K562 (cell line): ENCODE measurements at regions not wholly inside any gene's neighbourhood (a gene's known extent, or its start where the extent isn't known, plus 50 kb on each side); places are given as distances from the start of the nearest gene placed in this dataset.

Experiments used
- ATAC-seq: fragments of 200-7000 bp; cut with Tn5 transposase; 3 replicates; pipeline ENCODE4 v1.9.1; 2020; ENCODE audit warnings: moderate library complexity
- BruUV-seq: library from RNA; stranded (reverse); fragments of 400-500 nt; replicated peaks from 2 replicates; lab custom pipeline; 2021; lab: Mats Ljungman, UMichigan
- CTCF ChIA-PET: fragments of 300-600 bp; formaldehyde crosslinking; extraction: SDS; loops from one replicate; lab custom pipeline; 2021; ENCODE audit warnings: low intra/inter-chr PET ratio; lab: Yijun Ruan, JAX
- POLR2A ChIA-PET: fragments of 300-600, 350-650 bp; sonication (Branson Sonifier 250); formaldehyde crosslinking; extraction: SDS; loops from one replicate; lab custom pipeline; 2021; ENCODE audit warnings: antibody characterized with exemption, inconsistent platforms; lab: Yijun Ruan, JAX
- DNase-seq, 4 experiments: peaks; one replicate each; pipeline versions ENCODE4 v3.0.0 to v3.0.0-alpha.2; 2011 to 2018; ENCODE audit warnings: low spot score in 3 of 4, mixed read lengths in 3 of 4; ENCODE audit errors: extremely low read depth in 1 of 4
- FAIRE-seq: peaks from 2 replicates; lab custom pipeline; 2011; peaks lifted over from hg19 to GRCh38; lab: Jason Lieb, UNC
- H2AFZ ChIP-seq: 2 replicates; pipeline ENCODE4 v1.6.0; 2011; ENCODE audit warnings: low read depth, low read length, control low read depth, inconsistent platforms
- H3K27ac ChIP-seq: fragments of 200-600 bp; 3 replicates; pipeline ENCODE4 v1.8.0; 2011; ENCODE audit warnings: low read depth, mild to moderate bottlenecking, control low read depth, inconsistent platforms, low read length, moderate library complexity, mixed read lengths; ENCODE audit errors: extremely low read depth
- H3K27me3 ChIP-seq, 2 experiments: fragments of 300-600 bp in 1 of 2; 2 replicates in 1 of 2; 3 replicates in 1 of 2; pipeline versions ENCODE4 v1.6.0 to v1.8.0; 2011; ENCODE audit warnings: inconsistent platforms in 2 of 2, low read length in 2 of 2, mild to moderate bottlenecking in 1 of 2, mixed read lengths in 1 of 2, moderate library complexity in 1 of 2; ENCODE audit not compliant: control insufficient read depth in 2 of 2, insufficient read depth in 2 of 2
- H3K36me3 ChIP-seq: fragments of 300-600 bp; 3 replicates; pipeline ENCODE4 v1.8.0; 2011; ENCODE audit warnings: mild to moderate bottlenecking, low read length, inconsistent platforms; ENCODE audit not compliant: control insufficient read depth, insufficient read depth
- H3K4me1 ChIP-seq, 2 experiments: fragments of 200-600 bp in 1 of 2; replicated peaks in 1 of 2; 2 replicates in 1 of 2; 3 replicates in 1 of 2; pipeline versions ENCODE4 v1.5.1 to v1.8.0; 2011; ENCODE audit warnings: inconsistent platforms in 2 of 2, low read length in 2 of 2, mild to moderate bottlenecking in 1 of 2, mixed read lengths in 1 of 2, moderate library complexity in 1 of 2; ENCODE audit not compliant: control insufficient read depth in 2 of 2, insufficient read depth in 2 of 2
- H3K4me2 ChIP-seq: 2 replicates; pipeline ENCODE4 v1.6.1; 2011; ENCODE audit warnings: low read length, control low read depth, inconsistent platforms, mixed read lengths; ENCODE audit not compliant: insufficient read depth
- H3K4me3 ChIP-seq: fragments of 200-600 bp; sonication (generic), shearing (Covaris generic); 2 replicates; pipeline ENCODE4 v1.5.1; 2016; ENCODE audit warnings: control low read depth, inconsistent platforms
- H3K79me2 ChIP-seq: fragments of 200-600 bp; 3 replicates; pipeline ENCODE4 v1.8.0; 2011; ENCODE audit warnings: low read length, inconsistent platforms; ENCODE audit not compliant: control insufficient read depth, insufficient read depth
- H3K9ac ChIP-seq, 2 experiments: 2 replicates each; pipeline versions ENCODE4 v1.6.0 to v1.6.1; 2011; ENCODE audit warnings: low read depth in 2 of 2, low read length in 2 of 2, control low read depth in 1 of 2, inconsistent platforms in 1 of 2, mild to moderate bottlenecking in 1 of 2, mixed read lengths in 1 of 2; ENCODE audit not compliant: insufficient read depth in 1 of 2
- H3K9me1 ChIP-seq: one replicate; pipeline ENCODE4 v1.6.0; 2011; ENCODE audit warnings: inconsistent platforms, mild to moderate bottlenecking, low read length, moderate library complexity; ENCODE audit not compliant: control insufficient read depth, insufficient read depth
- H3K9me3 ChIP-seq: replicated peaks from 2 replicates; pipeline ENCODE4 v1.5.1; 2011; ENCODE audit warnings: low read depth, low read length, inconsistent platforms; ENCODE audit not compliant: control insufficient read depth, insufficient read depth
- H4K20me1 ChIP-seq: replicated peaks from 2 replicates; pipeline ENCODE4 v1.6.1; 2011; ENCODE audit warnings: low read length, inconsistent platforms, mixed read lengths; ENCODE audit not compliant: control insufficient read depth, insufficient read depth
- ATF2 ChIP-seq: sonication (generic); formaldehyde crosslinking; IDR thresholded peaks from 2 replicates; pipeline ENCODE4 v1.8.1; 2022; ENCODE audit warnings: missing genetic modification reagents
- BACH1 ChIP-seq: fragments of 200-800 bp; sonication (Bioruptor generic); IDR thresholded peaks from 2 replicates; pipeline ENCODE4 v1.6.1; 2016; ENCODE audit warnings: missing genetic modification characterization, missing compliant biosample characterization
- CAMTA2 ChIP-seq: fragments of 250-450 bp; sonication (Bioruptor Pico); conservative IDR thresholded peaks from 2 replicates; pipeline ENCODE4 v1.5.1; 2022
- CTBP1 ChIP-seq: fragments of 450-650 bp; IDR thresholded peaks from 2 replicates; pipeline ENCODE4 v1.6.1; 2016; ENCODE audit warnings: borderline replicate concordance
- ERF ChIP-seq: fragments of 450-650 bp; formaldehyde crosslinking; IDR thresholded peaks from 2 replicates; pipeline ENCODE4 v1.4.0; 2020; ENCODE audit warnings: mild to moderate bottlenecking, mixed read lengths
- MAX ChIP-seq: sonication (generic); formaldehyde crosslinking; IDR thresholded peaks from 2 replicates; pipeline ENCODE4 v1.9.0; 2022; ENCODE audit warnings: mild to moderate bottlenecking, missing genetic modification reagents
- MCM7 ChIP-seq, 2 experiments: fragments of 450-650 bp; IDR thresholded peaks; 2 replicates each; pipeline ENCODE4 v1.6.1; 2016 to 2018
- MEF2D ChIP-seq: conservative IDR thresholded peaks from 2 replicates; pipeline ENCODE4 v1.6.1; 2016; ENCODE audit warnings: low read depth, missing genetic modification characterization, missing compliant biosample characterization
- NFYB ChIP-seq: IDR thresholded peaks from 2 replicates; pipeline ENCODE4 v1.6.1; 2011; ENCODE audit warnings: mild to moderate bottlenecking, moderate library complexity; ENCODE audit not compliant: insufficient read length; ENCODE audit errors: extremely low read depth
- PHF20 ChIP-seq: fragments of 450-650 bp; IDR thresholded peaks from 2 replicates; pipeline ENCODE4 v1.6.1; 2018; ENCODE audit not compliant: partially characterized antibody
- PURB ChIP-seq: sonication (generic); formaldehyde crosslinking; IDR thresholded peaks from 2 replicates; pipeline ENCODE4 v1.9.0; 2021; ENCODE audit warnings: low read depth, mild to moderate bottlenecking, missing genetic modification reagents
- SMARCC2 ChIP-seq: fragments of 450-650 bp; IDR thresholded peaks from 2 replicates; pipeline ENCODE4 v1.6.1; 2017; ENCODE audit warnings: antibody characterized with exemption, moderate library complexity, mild to moderate bottlenecking, low read depth
- SMC3 ChIP-seq: conservative IDR thresholded peaks from 2 replicates; pipeline ENCODE4 v1.6.1; 2011; ENCODE audit warnings: low read depth, low read length, improper control_type of control experiment; ENCODE audit not compliant: insufficient read depth
- TFAP4 ChIP-seq: sonication (generic); formaldehyde crosslinking; IDR thresholded peaks from 2 replicates; pipeline ENCODE4 v1.8.0; 2022; ENCODE audit warnings: missing genetic modification reagents, mild to moderate bottlenecking, moderate library complexity, borderline replicate concordance
- ZBTB8A ChIP-seq: fragments of 450-650 bp; IDR thresholded peaks from 2 replicates; pipeline ENCODE4 v1.6.1; 2018; ENCODE audit warnings: mild to moderate bottlenecking, moderate library complexity; ENCODE audit not compliant: partially characterized antibody
- ZNF354B ChIP-seq: fragments of 250-450 bp; sonication (Bioruptor Pico); IDR thresholded peaks from 2 replicates; pipeline ENCODE4 v1.4.0; 2020
- WGBS: fragments of 100-300 bp; shearing (Covaris generic); methylation state at CpG from one replicate; pipeline ENCODE4 v1.1.6; 2016; ENCODE audit warnings: low coverage, mixed read lengths; ENCODE audit not compliant: insufficient coverage; ENCODE audit errors: missing lambda C conversion rate; 5-methylcytosine and 5-hydroxymethylcytosine counted together
- in situ Hi-C: fragments of 300-500 bp; cut with MboI; formaldehyde crosslinking; loops from 4 replicates; pipeline ENCODE4 v1.15.0; 2018; ENCODE audit warnings: inconsistent platforms, mixed read lengths
- intact Hi-C: fragments of 100-400 bp; cut with micrococcal nuclease; formaldehyde crosslinking; loops from 2 replicates; pipeline ENCODE4 v1.14.2; 2022

- 0% methylated on average over 8 of the region's 8 CpGs for WGBS
- in situ Hi-C loops = no loop called here
- BruUV-seq = no TSS peak
- Histone ChIP-seq H3K9ac (no peak overlapping the region), H3K79me2 (no peaks in the 10 kb centered on the region), H2AFZ (no peak overlapping the region), H3K4me2 (no peak overlapping the region), H3K9me1 (no peaks in the 10 kb centered on the region), H3K9me3 (no peaks in the 10 kb centered on the region), H3K36me3 (no peaks in the 10 kb centered on the region), H3K4me1 (no peaks in the 10 kb centered on the region), H4K20me1 (0 out of 2 replicates have a peak, but pooled peaks cover 4% of the 10 kb centered on the region), H3K27ac (no peak overlapping the region), H3K4me3 (no peak overlapping the region), H3K27me3 (peaks cover 0 to 25% of the 10 kb centered on the region in 2 experiments; a peak in 2 of 5 replicates)
- no peak for DNase-seq
- CTCF ChIA-PET = no interaction called here
- no peak for FAIRE-seq
- TF ChIP-seq MCM7 (IDR thresholded peaks at IDR 0.05) (no peak), NFYB (no peak), CTBP1 (no peak), SMARCC2 (no peak), BACH1 (no peak)
- POLR2A ChIA-PET = no interaction called here
- no peak for ATAC-seq
- intact Hi-C loops = no loop called here
Measured at GRCh38 chr6:1125297-1125696, 186.6 kb upstream of the FOXQ1 start.

GRCh38 chr6:1124885-1125284 is 187.0 kb upstream of the FOXQ1 start:
- intact Hi-C loops = no loop called here
- Histone ChIP-seq H3K79me2 (no peaks in the 10 kb centered on the region), H3K27ac (no peak overlapping the region)
- ATAC-seq = no peak
- CTCF ChIA-PET = no interaction called here
- TF ChIP-seq ATF2 (CRISPR knock-in tag) (no peak), ZNF354B (CRISPR knock-in tag) (no peak), CAMTA2 (CRISPR knock-in tag) (no peak), SMC3 (no peak), PURB (CRISPR knock-in tag) (no peak), TFAP4 (no peak), PHF20 (no peak), MAX (no peak), MEF2D (tag) (no peak), ZBTB8A (no peak), ERF (CRISPR knock-in tag) (no peak)
- TF ChIP-seq, all 486 proteins: peak for 0
- Histone ChIP-seq H3K36me3 (no peaks in the 10 kb centered on the region), H3K27me3 (peaks cover 0 to 25% of the 10 kb centered on the region in 2 experiments; a peak in 2 of 5 replicates), H3K4me2 (no peak overlapping the region), H2AFZ (no peak overlapping the region), H4K20me1 (0 out of 2 replicates have a peak, but pooled peaks cover 4% of the 10 kb centered on the region), H3K9ac (no peak overlapping the region), H3K9me1 (no peaks in the 10 kb centered on the region), H3K9me3 (no peaks in the 10 kb centered on the region), H3K4me1 (no peaks in the 10 kb centered on the region), H3K4me3 (no peak overlapping the region)
- WGBS = 0% methylated on average over 6 of the region's 6 CpGs
- in situ Hi-C loops = no loop called here
- no peak for DNase-seq
- FAIRE-seq = no peak
- BruUV-seq = no TSS peak
- POLR2A ChIA-PET = no interaction called here
